Gastroesophageal sphincter (tissue), 4 donors: ENCODE measurements at regions not wholly inside any gene's neighbourhood (a gene's known extent, or its start where the extent isn't known, plus 50 kb on each side); places are given as distances from the start of the nearest gene placed in this dataset.

Experiments
- ATAC-seq: fragments of 150-250 bp; one replicate; pipeline ENCODE4 v1.9.1; 2016; ENCODE audit warnings: mild to moderate bottlenecking, moderate library complexity
- H3K27ac ChIP-seq, 4 donors: fragments of 200-600 bp; sonication (generic) in 3 of 4; 1 replicate in 3 of 4; 2 replicates in 1 of 4; pipeline ENCODE4 v1.5.1; 2016 to 2019
- H3K27me3 ChIP-seq: fragments of 200-600 bp; sonication (generic); one replicate; pipeline ENCODE4 v1.5.1; 2019
- H3K36me3 ChIP-seq, 2 donors: fragments of 200-600 bp; sonication (generic); one replicate each; pipeline ENCODE4 v1.5.1; 2019; ENCODE audit warnings: control low read depth in 1 of 2
- H3K4me1 ChIP-seq, 3 donors: fragments of 200-600 bp; sonication (generic); 1 replicate in 2 of 3; 2 replicates in 1 of 3; pipeline ENCODE4 v1.5.1; 2016 to 2019; ENCODE audit warnings: control low read depth in 2 of 3
- H3K4me3 ChIP-seq, 2 donors: fragments of 200-600 bp; sonication (generic); one replicate each; pipeline ENCODE4 v1.5.1; 2019; ENCODE audit warnings: mild to moderate bottlenecking in 1 of 2, moderate library complexity in 1 of 2
- H3K9me3 ChIP-seq, 3 donors: fragments of 200-600 bp; sonication (generic); one replicate each; pipeline ENCODE4 v1.5.1; 2017 to 2019; ENCODE audit warnings: control low read depth in 2 of 3
- EP300 ChIP-seq: sonication (generic); formaldehyde crosslinking; IDR thresholded peaks from one replicate; pipeline ENCODE4 v1.6.1; 2017; ENCODE audit warnings: antibody characterized with exemption, mild to moderate bottlenecking
- POLR2A ChIP-seq, 2 donors: fragments of 450-650 bp; IDR thresholded peaks; one replicate each; pipeline ENCODE4 v1.6.1; 2017; ENCODE audit warnings: antibody characterized with exemption in 2 of 2, mild to moderate bottlenecking in 2 of 2, moderate library complexity in 1 of 2
- POLR2AphosphoS5 ChIP-seq: sonication (generic); formaldehyde crosslinking; IDR thresholded peaks from one replicate; pipeline ENCODE4 v1.6.1; 2017; ENCODE audit warnings: antibody characterized with exemption
- WGBS, 2 donors: methylation state at CpG; one replicate each; pipeline ENCODE4 v1.1.5; 2018; ENCODE audit warnings: low coverage in 1 of 2; 5-methylcytosine and 5-hydroxymethylcytosine counted together
- TF ChIP-seq, protein P1 (sequence below), 4 experiments: fragments of 200-600 bp in 2 of 4; fragments of 450-650 bp in 2 of 4; sonication (generic) in 1 of 4; IDR thresholded peaks; one replicate each; pipeline ENCODE4 v1.5.1; 2017 to 2019; ENCODE audit warnings: antibody characterized with exemption in 4 of 4, mild to moderate bottlenecking in 2 of 4, moderate library complexity in 2 of 4

DNA sequence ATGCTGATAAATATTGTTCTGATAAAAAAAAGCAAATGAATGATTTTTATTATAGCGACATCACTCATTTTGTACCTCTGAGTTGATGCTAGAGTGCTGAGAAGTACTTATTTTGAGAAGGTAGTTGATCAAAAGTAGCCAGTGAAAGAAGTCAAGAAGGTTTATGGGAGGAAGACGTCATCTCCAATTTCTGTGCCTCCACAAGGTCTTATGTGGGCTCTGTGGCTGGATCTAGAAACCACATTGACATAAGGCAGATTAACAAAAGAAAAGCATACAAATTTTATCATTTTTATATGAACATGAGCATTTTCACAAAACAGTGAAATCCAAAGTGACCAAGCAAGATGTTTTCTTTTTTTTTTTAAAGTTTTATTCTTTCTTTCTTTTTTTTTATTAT lies 289.5 kb upstream of the FAR2 start:
- no peaks in the 10 kb centered on the region for H3K36me3 ChIP-seq
- WGBS, 2 donors, result 83 to 93% methylated on average over 2 of the region's 2 CpGs
- TF ChIP-seq POLR2A (IDR thresholded peaks at IDR 0.05) (no peak), EP300 (no peak), POLR2AphosphoS5 (no peak)
- TF ChIP-seq, protein P1, sequence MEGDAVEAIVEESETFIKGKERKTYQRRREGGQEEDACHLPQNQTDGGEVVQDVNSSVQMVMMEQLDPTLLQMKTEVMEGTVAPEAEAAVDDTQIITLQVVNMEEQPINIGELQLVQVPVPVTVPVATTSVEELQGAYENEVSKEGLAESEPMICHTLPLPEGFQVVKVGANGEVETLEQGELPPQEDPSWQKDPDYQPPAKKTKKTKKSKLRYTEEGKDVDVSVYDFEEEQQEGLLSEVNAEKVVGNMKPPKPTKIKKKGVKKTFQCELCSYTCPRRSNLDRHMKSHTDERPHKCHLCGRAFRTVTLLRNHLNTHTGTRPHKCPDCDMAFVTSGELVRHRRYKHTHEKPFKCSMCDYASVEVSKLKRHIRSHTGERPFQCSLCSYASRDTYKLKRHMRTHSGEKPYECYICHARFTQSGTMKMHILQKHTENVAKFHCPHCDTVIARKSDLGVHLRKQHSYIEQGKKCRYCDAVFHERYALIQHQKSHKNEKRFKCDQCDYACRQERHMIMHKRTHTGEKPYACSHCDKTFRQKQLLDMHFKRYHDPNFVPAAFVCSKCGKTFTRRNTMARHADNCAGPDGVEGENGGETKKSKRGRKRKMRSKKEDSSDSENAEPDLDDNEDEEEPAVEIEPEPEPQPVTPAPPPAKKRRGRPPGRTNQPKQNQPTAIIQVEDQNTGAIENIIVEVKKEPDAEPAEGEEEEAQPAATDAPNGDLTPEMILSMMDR (IDR thresholded peaks at IDR 0.05), result no peak
- H3K27me3 ChIP-seq, result no peaks in the 10 kb centered on the region
- no peak for ATAC-seq
- H3K9me3 ChIP-seq, result no peaks in the 10 kb centered on the region
- no peaks in the 10 kb centered on the region for H3K4me1 ChIP-seq
- no peak overlapping the region for H3K27ac ChIP-seq
- no peak overlapping the region for H3K4me3 ChIP-seq

DNA sequence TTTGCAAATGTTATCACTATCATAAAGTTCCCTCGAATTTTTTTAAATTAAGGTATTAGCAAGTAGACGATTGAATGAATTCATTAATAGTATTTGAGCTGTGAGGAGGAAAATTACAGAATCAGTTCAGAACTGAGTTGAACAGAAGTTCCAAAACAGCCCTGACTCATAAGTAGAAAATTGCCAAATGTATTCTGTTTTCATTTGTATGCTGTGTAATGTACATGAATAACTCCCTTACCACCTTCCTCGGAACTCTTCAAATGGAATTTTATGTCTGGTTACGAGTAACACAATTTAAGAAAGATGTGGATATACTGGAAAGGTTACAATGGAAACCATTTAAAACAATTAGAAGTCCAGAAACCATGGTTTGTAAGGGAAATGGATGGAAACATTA lies 283.3 kb upstream of the FAR2 start:
- H3K4me3 ChIP-seq, result no peak overlapping the region
- H3K4me1 ChIP-seq, result no peaks in the 10 kb centered on the region
- no peaks in the 10 kb centered on the region for H3K36me3 ChIP-seq
- TF ChIP-seq, protein P1 (IDR thresholded peaks at IDR 0.05), result no peak
- TF ChIP-seq POLR2A (IDR thresholded peaks at IDR 0.05) (no peak), POLR2AphosphoS5 (no peak), EP300 (no peak)
- no peaks in the 10 kb centered on the region for H3K27me3 ChIP-seq
- 50 to 64% methylated on average over 4 of the region's 4 CpGs for WGBS, 2 donors
- no peaks in the 10 kb centered on the region for H3K9me3 ChIP-seq
- H3K27ac ChIP-seq, result no peak overlapping the region
- no peak for ATAC-seq

DNA sequence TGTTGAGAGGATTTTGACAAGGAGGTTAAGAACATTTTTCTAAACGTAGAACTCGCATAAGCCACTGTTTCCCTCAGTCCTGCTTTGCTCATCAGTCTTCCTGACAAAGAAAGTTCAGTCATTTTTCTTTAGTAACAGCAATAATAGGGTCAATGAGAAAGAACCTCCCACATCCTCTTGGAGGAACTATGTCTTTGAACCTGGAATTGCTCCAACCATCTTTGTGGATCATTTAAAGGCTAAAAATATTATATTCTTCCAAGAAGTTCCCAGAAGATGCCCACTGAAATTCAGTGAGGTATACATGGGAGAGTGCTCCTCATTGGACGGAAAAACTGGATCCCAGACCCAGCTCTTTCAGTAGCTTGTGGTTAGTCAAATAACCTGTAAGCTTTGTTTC lies 282.8 kb upstream of the FAR2 start:
- no peak overlapping the region for H3K4me3 ChIP-seq
- no peaks in the 10 kb centered on the region for H3K4me1 ChIP-seq
- no peaks in the 10 kb centered on the region for H3K9me3 ChIP-seq
- WGBS, 2 donors, result 51 to 56% methylated on average over 3 of the region's 3 CpGs
- no peaks in the 10 kb centered on the region for H3K36me3 ChIP-seq
- H3K27ac ChIP-seq, result no peak overlapping the region
- TF ChIP-seq POLR2AphosphoS5, result no peak
- TF ChIP-seq, protein P1 (IDR thresholded peaks at IDR 0.05), result no peak
- TF ChIP-seq EP300, result no peak
- TF ChIP-seq POLR2A (IDR thresholded peaks at IDR 0.05), result no peak
- ATAC-seq, result no peak
- H3K27me3 ChIP-seq, result no peaks in the 10 kb centered on the region

DNA sequence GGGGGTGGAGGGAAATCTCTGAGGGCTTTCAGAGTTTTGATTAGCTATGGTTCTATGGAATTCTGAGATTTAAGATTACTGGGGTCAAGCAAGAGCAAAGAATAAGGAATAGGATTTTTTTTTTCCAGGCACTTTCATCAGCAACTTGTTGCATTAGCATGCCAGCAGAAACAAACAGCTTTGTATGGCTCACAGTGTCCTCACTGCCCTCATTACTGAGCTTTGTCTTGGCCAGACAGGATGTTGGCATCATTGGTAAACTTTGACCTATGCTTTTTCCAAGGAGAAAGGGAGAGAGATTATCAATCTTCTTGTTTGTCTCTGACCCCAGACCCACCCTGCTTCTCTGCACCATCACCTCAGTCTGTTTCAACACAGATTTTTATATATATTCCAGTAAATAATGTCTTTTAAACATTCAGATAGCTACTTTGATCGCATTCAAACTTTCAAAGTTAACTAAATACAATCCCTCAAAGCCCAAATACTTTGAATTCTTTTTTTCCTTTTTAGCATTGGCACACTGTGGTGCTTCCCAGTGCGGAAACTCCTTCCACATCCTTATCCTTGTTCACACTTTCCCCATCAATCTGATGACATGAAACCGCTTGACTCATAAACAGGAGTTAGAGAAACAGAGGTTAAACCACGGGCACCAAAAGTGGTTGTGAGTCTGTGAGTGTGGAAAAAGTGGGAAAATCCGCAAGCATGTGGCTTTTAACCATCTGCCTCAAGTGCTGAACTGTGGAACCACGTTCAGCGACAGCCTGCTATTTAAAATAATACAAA lies 282.2 kb upstream of the FAR2 start:
- H3K36me3 ChIP-seq, result no peaks in the 10 kb centered on the region
- no peak for ATAC-seq
- H3K27me3 ChIP-seq, result no peaks in the 10 kb centered on the region
- TF ChIP-seq, protein P1 (IDR thresholded peaks at IDR 0.05), result no peak
- TF ChIP-seq POLR2AphosphoS5, result no peak
- TF ChIP-seq POLR2A (IDR thresholded peaks at IDR 0.05), result no peak
- no peak for TF ChIP-seq EP300
- 60 to 84% methylated on average over 1 to 6 of the region's 7 CpGs for WGBS, 2 donors
- no peaks in the 10 kb centered on the region for H3K4me1 ChIP-seq
- no peak overlapping the region for H3K4me3 ChIP-seq
- H3K9me3 ChIP-seq, result no peaks in the 10 kb centered on the region
- H3K27ac ChIP-seq, result no peak overlapping the region

DNA sequence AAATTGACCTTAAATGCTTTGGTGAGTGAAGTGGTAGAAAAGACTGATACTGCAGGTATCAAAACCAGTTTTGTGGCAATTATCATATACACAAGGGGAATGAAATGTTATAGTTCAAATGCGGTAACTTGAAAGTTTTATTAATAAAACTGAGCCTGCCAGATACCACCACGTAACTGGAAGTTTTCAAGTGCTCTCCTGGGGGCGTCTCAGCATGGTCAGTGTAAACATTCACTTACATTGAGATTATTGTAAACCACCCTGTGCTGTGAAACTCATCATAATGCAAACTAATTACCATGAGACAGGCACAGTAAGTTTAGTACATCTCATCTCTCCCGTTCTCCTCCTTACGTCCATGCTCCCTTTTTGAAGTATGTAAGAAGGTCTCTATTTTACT lies 280.7 kb upstream of the FAR2 start:
- no peak for TF ChIP-seq POLR2AphosphoS5
- TF ChIP-seq POLR2A (IDR thresholded peaks at IDR 0.05), result no peak
- TF ChIP-seq EP300, result no peak
- TF ChIP-seq, protein P1 (IDR thresholded peaks at IDR 0.05), result no peak
- no peak for ATAC-seq
- Histone ChIP-seq H3K4me1 (no peaks in the 10 kb centered on the region), H3K27ac (no peak overlapping the region), H3K36me3 (no peaks in the 10 kb centered on the region), H3K27me3 (no peaks in the 10 kb centered on the region), H3K9me3 (no peaks in the 10 kb centered on the region), H3K4me3 (no peak overlapping the region)
- WGBS, 2 donors, result 66 to 77% methylated on average over 5 of the region's 5 CpGs
